ENCODE measurements at regions not wholly inside any gene's neighbourhood (a gene's known extent, or its start where the extent isn't known, plus 50 kb on each side); places are given as distances from the start of the nearest gene placed in this dataset.

- no peak for TF ChIP-seq POLR2A (IDR thresholded peaks at IDR 0.05)
- TF ChIP-seq CTCF (IDR thresholded peaks at IDR 0.05), result no peak
Observed at GRCh38 chrX:39897741-39898097, 200.0 kb downstream of the BCOR start.
